ENCODE measurements at regions not wholly inside any gene's neighbourhood (a gene's known extent, or its start where the extent isn't known, plus 50 kb on each side); places are given as distances from the start of the nearest gene placed in this dataset.

DNA sequence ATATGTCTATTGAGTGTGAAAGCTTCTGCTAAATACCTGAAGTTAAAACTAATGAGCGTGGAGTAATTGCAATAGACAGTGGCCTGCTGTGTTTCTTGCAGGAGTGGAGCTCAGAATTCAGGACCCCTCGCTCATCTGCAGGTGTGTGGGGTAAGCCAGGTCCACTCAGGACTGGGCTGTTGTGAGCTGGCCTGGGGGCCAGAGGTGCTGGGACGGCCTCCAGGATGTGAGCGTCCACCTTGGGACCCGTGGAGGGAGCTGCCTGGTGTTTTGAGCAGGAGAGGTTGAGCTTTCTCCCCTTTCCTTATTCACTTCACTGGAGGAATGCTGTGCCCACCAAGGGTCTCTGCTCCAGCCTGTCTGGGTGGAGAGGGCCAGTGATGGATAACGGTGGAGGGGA lies 681.2 kb downstream of the BRD1 start:
- no peak for DNase-seq

DNA sequence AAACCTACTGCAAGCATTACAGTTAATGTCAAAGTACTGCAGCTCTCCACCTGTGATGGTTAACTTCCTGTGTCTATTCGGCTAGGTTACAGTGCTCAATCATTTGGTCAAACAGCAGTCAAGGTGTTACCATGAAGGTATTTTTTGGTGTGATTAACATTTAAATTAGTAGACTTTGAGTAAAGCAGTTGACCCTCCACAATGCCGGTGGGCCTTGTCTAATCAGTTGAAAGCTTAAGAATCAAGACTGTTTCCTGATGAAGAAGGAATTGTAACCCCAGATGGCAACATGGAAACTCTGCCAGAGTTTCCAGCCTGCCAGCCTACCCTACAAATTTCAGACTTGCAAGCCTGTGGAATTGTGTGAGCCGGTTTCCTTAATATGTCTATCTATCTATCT lies 683.9 kb downstream of the BRD1 start:
- no peak for DNase-seq

DNA sequence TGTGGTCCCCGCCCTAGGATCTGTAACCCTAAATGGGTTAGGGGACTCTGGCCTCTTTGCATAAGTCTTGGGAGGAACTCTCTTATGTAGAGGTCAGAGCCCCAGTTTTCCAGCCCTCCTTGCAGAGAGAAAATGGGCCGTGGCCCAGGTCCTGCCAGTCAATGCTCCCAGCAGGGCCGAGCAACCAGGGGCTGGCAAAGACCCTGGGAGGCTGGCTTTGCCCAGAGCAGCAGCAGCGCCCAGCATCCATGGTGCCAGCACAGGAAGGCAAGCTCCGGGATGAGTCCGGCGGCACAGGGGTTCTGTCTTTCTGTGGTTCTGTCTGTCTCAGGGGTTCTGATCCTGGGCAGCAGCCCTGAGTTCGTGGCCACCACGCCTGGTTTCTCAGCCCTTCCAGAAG lies 684.8 kb downstream of the BRD1 start:
- DNase-seq: no peak

DNA sequence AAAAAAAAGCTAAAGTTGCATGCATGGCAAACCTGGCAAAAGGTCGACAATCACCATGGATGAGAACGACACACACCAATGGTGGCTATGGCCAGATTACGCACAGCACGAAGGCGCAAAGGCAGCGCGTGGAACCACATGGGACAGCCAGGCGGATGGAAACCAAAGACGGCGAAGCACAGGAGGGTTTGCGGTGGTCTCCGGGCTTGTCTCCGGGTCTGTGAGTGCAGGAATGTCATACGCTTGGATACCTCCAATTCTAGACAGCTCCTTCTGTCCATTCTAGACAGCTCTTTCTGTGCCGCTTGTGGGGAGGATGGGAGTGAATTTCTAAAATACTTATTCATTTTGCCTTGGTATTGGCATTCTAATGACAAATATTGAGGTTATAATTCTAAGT lies 685.4 kb downstream of the BRD1 start:
- no peak for DNase-seq

DNA sequence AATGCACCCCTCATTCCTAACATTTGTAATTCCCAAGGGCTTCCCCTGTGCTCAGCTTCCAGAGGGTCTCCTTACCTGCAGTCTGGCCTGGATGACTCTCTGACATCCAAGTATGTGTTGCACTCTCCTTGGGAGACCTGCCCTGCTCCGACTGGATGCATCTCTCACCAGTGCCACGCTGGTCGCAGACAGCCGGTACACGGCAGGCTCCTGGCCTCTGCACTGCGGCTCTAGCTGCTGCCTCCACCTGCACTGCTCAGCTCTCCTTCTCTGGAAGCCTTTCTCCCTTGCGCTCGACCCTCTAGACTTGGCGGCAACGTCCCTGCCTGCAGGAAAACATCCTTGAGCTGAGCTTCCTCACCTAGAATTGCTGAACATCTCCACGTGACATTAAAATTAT lies 685.9 kb downstream of the BRD1 start:
- DNase-seq: peak in 1 of 2 experiments; percentile 2

DNA sequence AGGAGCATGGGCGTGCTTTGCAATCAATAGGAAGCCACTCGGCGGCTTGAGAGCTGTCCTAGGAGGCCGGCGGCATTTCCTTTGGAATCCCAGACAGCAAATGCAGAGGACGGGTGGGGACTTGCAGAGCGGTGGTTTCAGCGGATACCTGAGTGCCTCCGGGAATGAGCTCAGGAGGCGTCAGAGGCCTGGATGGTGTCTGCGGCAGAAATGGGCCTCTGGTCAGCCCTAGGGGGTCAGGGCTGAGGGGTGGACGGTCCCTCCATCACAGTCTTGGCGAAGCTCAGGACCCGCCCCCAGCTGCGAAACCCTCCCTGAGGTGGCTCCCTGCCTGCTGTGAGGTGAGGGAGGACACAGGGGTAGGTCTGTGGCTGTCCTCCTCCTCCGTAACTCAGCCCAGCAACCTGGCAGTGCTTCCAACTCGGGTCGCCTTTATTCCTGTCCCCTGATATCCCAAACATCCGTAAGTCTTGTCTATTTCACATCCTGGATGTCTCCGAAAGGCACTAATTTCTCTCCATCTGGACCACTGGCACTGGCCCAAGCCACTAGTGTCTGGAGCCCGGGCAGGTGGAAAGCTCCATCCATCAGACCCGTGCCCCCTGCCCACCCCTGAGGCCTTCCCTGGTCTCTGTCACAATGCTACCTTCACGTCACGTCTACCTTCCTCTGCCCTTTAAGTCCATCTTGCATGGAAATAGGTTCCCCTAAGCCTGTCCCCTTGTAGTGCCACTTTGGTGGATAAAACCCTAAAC lies 686.6 kb downstream of the BRD1 start:
- DNase-seq: no peak

DNA sequence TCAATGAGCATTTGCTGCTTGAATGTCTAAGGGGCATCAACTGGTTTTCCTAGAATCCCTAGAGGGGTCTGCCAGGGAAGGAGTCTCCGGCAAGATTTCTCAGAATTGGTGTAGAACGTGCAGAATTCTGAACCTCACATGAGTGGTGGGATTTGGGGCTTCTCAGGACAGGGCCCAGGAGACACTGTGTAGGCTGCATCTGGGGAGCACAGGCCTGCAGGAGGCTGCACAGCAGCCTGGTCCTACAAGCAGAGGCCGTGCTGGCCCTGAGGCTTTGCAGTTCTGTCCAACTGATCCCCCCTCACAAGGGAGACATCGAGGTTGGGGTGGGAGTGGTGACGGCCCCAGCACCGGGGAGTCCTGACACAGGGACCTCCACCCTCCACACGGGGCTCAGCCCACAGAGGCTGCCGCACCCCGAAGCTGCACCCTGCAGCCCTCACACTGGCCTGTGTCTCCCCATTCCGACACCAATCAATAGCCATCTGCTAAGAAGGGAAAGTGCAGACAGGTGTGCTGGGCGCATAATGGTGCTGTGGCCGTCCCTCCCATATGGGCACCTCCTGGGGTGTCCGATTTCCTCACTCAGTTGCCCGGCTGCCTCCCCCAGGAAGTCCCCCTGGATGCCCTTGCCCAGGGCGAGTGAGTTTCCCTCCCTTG lies 688.1 kb downstream of the BRD1 start:
- DNase-seq: no peak

DNA sequence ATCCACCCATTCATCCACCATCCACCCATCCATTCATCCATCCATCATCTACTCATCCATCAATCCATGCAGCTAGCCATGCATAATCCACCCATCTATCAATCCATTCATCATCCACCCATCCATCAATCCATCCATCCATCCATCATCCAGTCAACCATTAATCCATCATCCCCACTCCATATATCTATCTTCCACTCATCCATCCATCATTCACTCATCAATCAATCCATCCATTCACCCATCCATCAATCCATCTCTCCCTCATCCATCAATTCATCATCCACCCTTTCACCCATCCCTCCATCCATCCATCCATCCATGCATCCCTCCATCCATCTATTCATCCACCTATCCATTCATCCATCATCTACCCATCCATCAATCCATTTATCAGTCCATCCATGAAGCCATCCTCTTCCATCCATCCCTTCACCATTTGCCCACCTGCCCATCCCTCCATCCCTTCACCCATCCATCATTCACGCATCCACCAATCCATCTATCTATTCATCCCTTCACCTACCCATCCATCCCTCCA lies 689.4 kb downstream of the BRD1 start:
- DNase-seq: no peak

DNA sequence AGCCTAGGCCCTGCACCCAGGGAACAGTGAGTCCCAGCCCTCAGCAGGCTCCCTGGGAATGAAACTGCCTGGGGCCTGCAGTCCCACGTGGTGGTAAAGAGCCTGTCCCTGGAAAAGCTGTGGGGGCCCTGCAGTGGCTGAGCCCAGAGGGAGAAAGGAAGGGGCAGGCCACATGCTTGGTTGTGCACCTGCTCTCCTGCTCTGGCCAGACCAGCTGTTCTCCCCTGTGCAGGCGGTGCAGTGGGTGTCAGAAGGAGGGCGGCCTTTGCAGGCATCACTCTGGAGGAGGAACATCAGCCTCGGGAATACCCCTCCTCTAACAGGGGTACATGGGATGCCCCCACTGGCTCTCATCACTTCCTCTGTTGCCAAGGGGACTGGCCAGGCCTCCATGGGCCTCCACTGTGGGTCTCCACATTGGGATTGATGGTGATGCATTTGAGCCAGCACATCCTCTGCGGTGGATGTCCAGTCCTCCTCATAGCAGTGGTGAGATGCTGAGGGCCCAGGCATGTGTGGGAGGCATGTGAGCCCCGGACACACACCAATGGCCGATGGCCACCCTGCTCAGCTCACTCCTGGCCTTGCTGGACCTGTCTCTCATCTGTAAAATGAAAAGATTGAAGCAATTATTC lies 690.4 kb downstream of the BRD1 start:
- DNase-seq: no peak

DNA sequence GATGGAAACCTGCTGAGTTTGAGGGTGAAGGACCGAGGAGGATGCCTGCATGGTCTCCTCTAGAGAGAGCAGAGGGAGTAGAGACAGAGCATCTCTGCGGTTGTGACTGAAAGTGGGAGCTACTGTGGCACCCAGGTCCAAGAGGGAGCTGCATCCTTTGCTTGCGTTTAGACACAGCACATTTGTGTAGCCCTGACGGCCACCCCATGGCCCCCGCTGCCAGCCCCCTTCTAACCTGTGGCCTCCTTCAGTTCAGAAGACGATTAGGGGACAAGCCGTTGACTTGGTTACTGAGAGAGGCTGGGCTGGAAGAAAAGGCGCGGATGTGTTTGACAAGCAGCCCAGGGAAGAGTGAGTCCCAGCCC lies 690.9 kb downstream of the BRD1 start:
- DNase-seq: no peak

DNA sequence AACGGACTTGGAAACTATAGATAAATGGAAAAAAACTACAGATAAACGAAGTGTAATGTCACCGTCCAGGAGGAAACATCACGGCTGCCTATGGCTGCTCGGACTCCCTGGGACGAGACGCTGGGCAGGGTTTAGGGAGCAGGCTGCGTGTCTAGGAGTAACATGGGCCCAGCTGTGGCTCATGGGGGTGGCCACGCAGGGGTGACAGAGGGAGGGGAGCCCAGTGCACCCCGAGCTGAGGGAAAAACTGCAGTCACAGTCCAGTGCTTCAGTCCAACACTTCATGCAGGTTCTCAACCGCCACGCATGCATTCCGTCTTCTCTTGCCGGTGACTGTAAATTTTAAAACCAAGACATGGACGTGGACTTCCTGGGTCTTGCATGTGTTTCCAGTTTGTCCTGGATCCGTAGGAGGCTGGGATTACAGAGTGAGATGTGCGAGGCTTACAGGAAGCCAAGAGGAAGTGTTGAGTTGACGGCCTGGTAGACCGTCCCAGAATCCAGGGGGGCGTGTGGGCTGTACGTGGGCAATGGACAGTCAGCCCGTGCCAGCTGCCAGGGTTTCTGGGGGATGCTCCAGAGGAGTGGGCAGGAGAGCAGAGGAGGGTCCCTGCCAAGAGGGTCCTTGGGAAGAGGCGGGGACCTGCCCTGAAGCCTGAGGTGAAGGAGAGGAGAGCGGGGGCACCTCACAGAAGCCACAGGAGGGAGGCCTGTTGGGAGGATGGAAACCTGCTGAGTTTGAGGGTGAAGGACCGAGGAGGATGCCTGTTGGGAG lies 691.4 kb downstream of the BRD1 start:
- DNase-seq: no peak

DNA sequence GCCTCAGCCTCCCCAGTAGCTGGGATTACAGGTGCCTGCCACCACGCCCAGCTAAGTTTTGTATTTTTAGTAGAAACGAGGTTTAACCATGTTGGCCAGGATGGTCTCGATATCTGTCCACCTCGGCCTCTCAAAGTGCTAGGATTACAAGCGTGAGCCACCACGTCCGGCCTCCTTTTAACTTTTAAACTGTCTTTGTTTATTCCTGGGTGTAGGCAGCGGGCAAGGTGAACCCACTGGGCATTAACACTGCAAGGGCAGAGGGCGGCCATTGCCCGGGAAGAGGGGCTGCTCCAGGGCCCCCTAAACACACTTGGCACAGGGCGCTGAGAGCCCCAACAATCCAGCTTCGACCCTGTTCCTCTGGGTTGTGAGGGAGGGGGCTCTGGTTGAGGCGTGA lies 693.6 kb downstream of the BRD1 start:
- DNase-seq: no peak

DNA sequence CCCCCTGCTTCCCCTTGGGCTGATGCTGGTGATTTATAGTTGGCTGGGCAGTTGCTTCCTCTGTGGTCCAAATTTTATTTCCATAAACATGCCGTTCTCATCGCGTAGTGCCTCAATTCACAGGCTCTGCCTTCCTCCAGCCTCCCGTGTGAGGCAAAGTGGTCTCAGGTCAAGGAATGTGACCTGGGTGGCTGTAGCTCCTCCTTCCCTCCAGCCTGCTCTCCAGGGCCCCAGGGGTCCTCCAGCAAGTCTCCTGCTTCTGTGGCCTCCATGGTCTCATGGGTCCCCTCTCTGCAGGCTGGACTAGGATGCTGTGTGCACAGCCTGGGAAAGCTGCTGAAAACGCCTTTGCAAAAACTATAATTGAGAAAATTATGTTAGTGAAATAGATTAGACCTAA lies 694.1 kb downstream of the BRD1 start:
- DNase-seq: no peak

DNA sequence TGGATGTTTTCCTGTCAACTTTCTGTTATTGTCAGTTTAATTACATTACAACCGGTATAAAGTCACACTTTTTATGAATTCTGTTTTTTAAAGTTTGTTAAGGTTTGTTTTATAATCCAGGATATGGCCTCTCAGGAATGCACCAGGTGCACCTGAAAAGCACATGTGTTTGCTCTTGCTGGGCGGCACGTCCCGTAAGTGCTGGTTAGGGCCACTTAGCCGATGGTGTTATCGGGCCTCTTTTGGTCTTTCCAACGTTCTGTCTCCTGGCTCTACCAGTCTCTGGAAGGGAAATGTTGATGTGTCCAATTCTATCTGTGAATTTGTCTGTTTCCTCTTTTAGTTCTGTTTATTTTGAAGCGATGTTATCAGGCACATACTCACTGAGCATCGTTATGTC lies 695.7 kb downstream of the BRD1 start:
- DNase-seq: no peak

DNA sequence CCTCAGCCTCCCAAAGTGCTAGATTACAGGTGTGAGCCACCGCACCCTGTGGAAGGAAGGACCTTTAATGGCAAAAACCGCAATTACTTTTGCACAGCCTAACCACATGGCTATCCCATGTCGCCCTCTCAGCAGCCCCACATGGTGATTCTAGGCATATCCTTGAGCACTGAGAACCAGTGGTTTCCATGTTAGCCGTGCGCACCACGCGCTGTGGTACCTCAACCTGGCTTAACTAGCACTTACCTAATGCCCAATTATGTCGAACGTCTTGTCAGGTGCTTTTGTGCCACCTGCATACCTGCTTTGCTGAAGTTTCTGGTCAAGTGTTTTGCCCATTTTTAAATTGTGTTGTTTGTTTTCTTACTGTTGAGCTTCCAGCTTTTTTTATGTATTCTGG lies 697.9 kb downstream of the BRD1 start:
- DNase-seq: no peak

DNA sequence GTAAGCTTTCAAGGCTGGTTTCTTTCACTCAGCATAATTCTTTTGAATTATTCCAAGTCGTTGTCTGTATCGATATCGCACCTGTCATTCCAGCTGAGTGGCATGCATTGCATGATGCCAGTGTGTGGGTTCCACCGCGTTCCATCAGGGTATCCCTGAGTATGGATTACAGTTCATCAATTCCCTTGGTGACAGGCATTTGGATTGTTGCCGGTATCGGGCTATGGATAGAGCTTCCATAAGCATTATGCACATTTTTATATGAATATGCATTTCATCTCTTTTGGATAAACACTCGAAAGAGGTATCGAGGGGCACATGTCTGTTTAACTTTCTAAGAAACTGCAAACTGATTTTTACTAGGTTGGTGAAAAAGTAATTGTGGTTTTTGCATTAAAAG lies 698.8 kb downstream of the BRD1 start:
- no peak for DNase-seq

DNA sequence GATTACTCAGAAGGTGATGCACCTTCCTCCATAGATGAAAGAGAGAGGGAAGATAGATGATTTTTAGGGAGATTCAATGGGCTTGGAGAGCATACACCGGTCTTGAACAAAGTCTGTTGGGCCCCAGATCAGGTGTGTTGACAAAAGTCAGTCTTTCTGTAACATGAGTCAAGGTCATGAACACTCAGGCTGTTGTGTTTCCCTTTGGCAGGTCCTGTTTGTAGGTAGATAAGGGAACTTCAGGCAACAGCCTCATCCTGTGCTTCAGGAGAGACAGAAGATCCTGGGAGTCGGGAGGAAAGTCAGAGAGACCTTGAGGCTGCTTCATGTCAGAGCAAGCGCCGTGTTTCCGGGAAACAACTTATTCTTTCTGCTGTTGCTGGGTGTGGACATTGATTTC lies 703.1 kb downstream of the BRD1 start:
- no peak for DNase-seq

DNA sequence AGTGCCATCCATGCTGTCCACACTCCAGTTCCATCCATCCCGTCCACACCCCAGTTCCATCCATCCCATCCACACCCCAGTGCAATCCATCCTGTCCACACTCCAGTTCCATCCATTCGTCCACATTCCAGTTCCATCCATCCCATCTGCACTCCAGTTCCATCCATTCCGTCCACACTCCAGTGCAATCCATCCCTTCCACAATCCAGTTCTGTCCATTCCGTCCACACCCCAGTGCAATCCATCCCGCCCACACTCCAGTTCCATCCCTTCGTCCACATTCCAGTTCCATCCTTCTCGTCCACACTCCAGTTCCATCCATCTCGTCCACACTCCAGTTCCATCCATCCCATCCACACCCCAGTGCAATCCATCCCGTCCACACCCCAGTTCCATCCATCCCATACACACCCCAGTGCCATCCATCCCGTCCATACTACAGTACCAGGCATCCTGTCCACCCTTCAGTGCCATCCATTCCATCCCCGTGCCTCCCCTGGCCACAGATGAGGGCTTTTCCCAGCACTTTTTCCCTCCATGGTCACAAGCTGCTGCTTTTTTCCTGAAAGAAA lies 704.0 kb downstream of the BRD1 start:
- DNase-seq: no peak

DNA sequence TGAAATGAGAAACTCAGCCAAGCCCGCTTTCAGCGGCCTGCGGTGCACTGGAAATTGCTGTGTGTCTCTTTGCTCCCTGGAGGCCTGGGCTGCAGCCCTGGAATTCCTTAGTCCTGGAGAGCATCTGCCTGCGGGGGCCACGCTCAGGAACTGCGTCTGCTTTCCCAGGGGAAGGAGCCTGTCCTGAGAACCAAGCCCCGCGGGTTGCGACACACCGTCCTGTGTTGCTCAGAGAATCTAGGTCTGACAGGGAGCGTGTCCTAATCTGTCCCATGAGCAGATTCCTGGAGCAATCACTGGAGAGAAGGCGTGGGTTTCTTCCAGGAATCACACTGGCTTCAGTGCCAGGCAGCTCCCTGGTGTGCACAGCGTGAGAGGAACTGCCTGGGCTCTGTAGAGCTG lies 708.1 kb downstream of the BRD1 start:
- DNase-seq: no peak

DNA sequence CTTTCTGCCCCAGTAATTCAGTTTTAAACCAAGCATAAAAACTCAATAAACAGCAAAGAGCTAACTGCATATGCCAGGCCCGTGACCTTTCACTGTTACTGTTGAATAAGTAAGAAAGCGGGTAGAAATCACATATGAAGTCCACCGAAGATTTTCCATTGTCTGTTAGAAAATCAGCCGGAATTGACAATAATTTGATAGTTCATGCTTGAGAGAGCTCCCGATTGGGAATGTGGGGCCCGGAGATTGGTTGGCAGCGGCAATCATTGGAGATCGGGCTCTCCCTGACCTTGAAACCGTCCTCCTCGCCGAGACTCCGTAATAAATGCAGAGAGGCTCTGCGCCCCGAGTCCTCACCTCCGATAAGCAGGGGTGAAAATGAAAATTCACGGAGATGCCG lies 709.6 kb downstream of the BRD1 start:
- no peak for DNase-seq

DNA sequence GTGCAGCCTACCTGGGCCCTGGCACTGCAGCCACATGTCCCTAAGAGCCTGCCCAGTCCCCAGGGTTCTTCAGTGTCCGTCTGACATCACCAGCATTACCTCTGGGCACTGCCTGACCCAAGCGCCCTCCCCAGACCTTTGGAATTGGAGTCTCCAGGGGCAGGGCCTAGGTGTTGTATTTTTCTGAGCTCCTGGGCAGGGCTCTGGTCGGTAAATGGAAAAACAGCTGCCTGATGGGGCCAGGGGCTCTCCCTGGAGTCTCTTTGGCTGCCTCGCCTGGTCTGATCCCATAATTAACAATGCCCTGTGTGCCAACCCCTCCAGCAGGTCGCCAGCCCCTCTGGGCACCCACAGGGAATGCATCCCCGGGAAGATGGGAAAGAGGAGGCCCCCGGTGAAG lies 710.2 kb downstream of the BRD1 start:
- no peak for DNase-seq

DNA sequence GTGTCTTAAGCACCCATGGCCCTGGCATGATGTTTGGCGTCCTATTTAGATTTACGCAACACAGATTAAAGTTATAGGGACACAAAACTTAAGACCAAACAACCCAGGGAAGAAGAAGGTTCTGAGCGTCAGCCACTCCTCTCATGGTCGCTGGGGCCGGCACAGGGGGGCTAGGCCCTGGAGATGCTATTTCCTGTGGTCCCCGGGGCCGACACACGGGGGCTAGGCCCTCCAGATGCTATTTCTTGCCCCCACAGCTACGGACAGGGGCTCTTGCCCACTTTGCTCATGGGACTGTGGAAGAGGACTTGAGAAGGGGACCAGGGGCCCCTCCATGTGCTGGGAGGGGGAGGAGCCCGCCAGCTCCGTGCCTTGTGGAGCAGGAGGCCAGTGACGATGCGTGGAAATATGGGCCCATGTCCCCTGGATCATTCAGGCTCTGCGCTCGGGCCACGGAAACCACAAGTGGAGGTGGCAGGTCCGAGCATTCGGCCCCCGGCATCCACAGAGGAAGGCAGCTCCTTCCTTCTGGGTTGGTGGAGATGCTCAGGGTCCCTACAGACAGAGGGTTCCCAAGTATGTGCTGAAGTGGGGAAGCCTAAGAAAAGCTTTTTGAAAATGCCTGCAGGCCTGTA lies 711.1 kb downstream of the BRD1 start:
- DNase-seq: no peak

DNA sequence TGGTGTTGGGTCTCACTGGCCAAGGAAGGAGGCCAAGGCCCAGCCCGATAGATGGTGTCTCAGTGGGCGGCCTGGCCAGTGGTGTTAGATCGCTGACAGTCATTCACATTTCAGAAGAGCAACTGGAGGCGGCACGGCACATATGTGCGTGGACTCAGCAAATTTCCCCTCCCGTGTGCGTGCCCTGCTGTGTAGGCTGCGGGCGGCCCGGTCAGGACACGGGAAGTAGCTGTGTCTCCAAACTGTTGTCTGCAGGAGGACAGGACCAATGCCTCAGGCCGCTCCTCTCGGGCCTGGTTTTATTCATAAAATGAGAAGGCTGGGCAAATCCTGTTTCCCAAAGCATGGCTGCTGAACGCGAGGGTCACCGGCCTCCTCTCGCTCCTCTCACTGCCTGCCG lies 711.7 kb downstream of the BRD1 start:
- no peak for DNase-seq
